K562 (cell line): ENCODE measurements at regions not wholly inside any gene's neighbourhood (a gene's known extent, or its start where the extent isn't known, plus 50 kb on each side); places are given as distances from the start of the nearest gene placed in this dataset.

ENCODE experiments used
- ATAC-seq: fragments of 200-7000 bp; cut with Tn5 transposase; 3 replicates; pipeline ENCODE4 v1.9.1; 2020; ENCODE audit warnings: moderate library complexity
- BruUV-seq: library from RNA; stranded (reverse); fragments of 400-500 nt; replicated peaks from 2 replicates; lab custom pipeline; 2021; lab: Mats Ljungman, UMichigan
- CTCF ChIA-PET: fragments of 300-600 bp; formaldehyde crosslinking; extraction: SDS; loops from one replicate; lab custom pipeline; 2021; ENCODE audit warnings: low intra/inter-chr PET ratio; lab: Yijun Ruan, JAX
- POLR2A ChIA-PET: fragments of 300-600, 350-650 bp; sonication (Branson Sonifier 250); formaldehyde crosslinking; extraction: SDS; loops from one replicate; lab custom pipeline; 2021; ENCODE audit warnings: antibody characterized with exemption, inconsistent platforms; lab: Yijun Ruan, JAX
- DNase-seq, 4 experiments: peaks; one replicate each; pipeline versions ENCODE4 v3.0.0 to v3.0.0-alpha.2; 2011 to 2018; ENCODE audit warnings: low spot score in 3 of 4, mixed read lengths in 3 of 4; ENCODE audit errors: extremely low read depth in 1 of 4
- FAIRE-seq: peaks from 2 replicates; lab custom pipeline; 2011; peaks lifted over from hg19 to GRCh38; lab: Jason Lieb, UNC
- H2AFZ ChIP-seq: 2 replicates; pipeline ENCODE4 v1.6.0; 2011; ENCODE audit warnings: low read depth, low read length, control low read depth, inconsistent platforms
- H3K27ac ChIP-seq: fragments of 200-600 bp; 3 replicates; pipeline ENCODE4 v1.8.0; 2011; ENCODE audit warnings: low read depth, mild to moderate bottlenecking, control low read depth, inconsistent platforms, low read length, moderate library complexity, mixed read lengths; ENCODE audit errors: extremely low read depth
- H3K27me3 ChIP-seq, 2 experiments: fragments of 300-600 bp in 1 of 2; 2 replicates in 1 of 2; 3 replicates in 1 of 2; pipeline versions ENCODE4 v1.6.0 to v1.8.0; 2011; ENCODE audit warnings: inconsistent platforms in 2 of 2, low read length in 2 of 2, mild to moderate bottlenecking in 1 of 2, mixed read lengths in 1 of 2, moderate library complexity in 1 of 2; ENCODE audit not compliant: control insufficient read depth in 2 of 2, insufficient read depth in 2 of 2
- H3K36me3 ChIP-seq: fragments of 300-600 bp; 3 replicates; pipeline ENCODE4 v1.8.0; 2011; ENCODE audit warnings: mild to moderate bottlenecking, low read length, inconsistent platforms; ENCODE audit not compliant: control insufficient read depth, insufficient read depth
- H3K4me1 ChIP-seq, 2 experiments: fragments of 200-600 bp in 1 of 2; replicated peaks in 1 of 2; 2 replicates in 1 of 2; 3 replicates in 1 of 2; pipeline versions ENCODE4 v1.5.1 to v1.8.0; 2011; ENCODE audit warnings: inconsistent platforms in 2 of 2, low read length in 2 of 2, mild to moderate bottlenecking in 1 of 2, mixed read lengths in 1 of 2, moderate library complexity in 1 of 2; ENCODE audit not compliant: control insufficient read depth in 2 of 2, insufficient read depth in 2 of 2
- H3K4me2 ChIP-seq: 2 replicates; pipeline ENCODE4 v1.6.1; 2011; ENCODE audit warnings: low read length, control low read depth, inconsistent platforms, mixed read lengths; ENCODE audit not compliant: insufficient read depth
- H3K4me3 ChIP-seq: fragments of 200-600 bp; sonication (generic), shearing (Covaris generic); 2 replicates; pipeline ENCODE4 v1.5.1; 2016; ENCODE audit warnings: control low read depth, inconsistent platforms
- H3K79me2 ChIP-seq: fragments of 200-600 bp; 3 replicates; pipeline ENCODE4 v1.8.0; 2011; ENCODE audit warnings: low read length, inconsistent platforms; ENCODE audit not compliant: control insufficient read depth, insufficient read depth
- H3K9ac ChIP-seq, 2 experiments: 2 replicates each; pipeline versions ENCODE4 v1.6.0 to v1.6.1; 2011; ENCODE audit warnings: low read depth in 2 of 2, low read length in 2 of 2, control low read depth in 1 of 2, inconsistent platforms in 1 of 2, mild to moderate bottlenecking in 1 of 2, mixed read lengths in 1 of 2; ENCODE audit not compliant: insufficient read depth in 1 of 2
- H3K9me1 ChIP-seq: one replicate; pipeline ENCODE4 v1.6.0; 2011; ENCODE audit warnings: inconsistent platforms, mild to moderate bottlenecking, low read length, moderate library complexity; ENCODE audit not compliant: control insufficient read depth, insufficient read depth
- H3K9me3 ChIP-seq: replicated peaks from 2 replicates; pipeline ENCODE4 v1.5.1; 2011; ENCODE audit warnings: low read depth, low read length, inconsistent platforms; ENCODE audit not compliant: control insufficient read depth, insufficient read depth
- H4K20me1 ChIP-seq: replicated peaks from 2 replicates; pipeline ENCODE4 v1.6.1; 2011; ENCODE audit warnings: low read length, inconsistent platforms, mixed read lengths; ENCODE audit not compliant: control insufficient read depth, insufficient read depth
- BRD9 ChIP-seq: fragments of 450-650 bp; IDR thresholded peaks from 2 replicates; pipeline ENCODE4 v1.6.1; 2018; ENCODE audit warnings: low read depth; ENCODE audit not compliant: partially characterized antibody
- CAMTA2 ChIP-seq: fragments of 250-450 bp; sonication (Bioruptor Pico); conservative IDR thresholded peaks from 2 replicates; pipeline ENCODE4 v1.5.1; 2022
- GMEB1 ChIP-seq: fragments of 250-450 bp; sonication (Bioruptor Pico); IDR thresholded peaks from 2 replicates; pipeline ENCODE4 v1.4.0; 2020; ENCODE audit warnings: mild to moderate bottlenecking
- TAF1 ChIP-seq: IDR thresholded peaks from 2 replicates; pipeline ENCODE4 v1.6.1; 2011; ENCODE audit warnings: mild to moderate bottlenecking, low read length, moderate library complexity; ENCODE audit not compliant: insufficient read depth, control insufficient read depth, severe bottlenecking; ENCODE audit errors: extremely low read depth
- ZBTB12 ChIP-seq: fragments of 250-450 bp; sonication (Bioruptor Pico); IDR thresholded peaks from 2 replicates; pipeline ENCODE4 v1.4.0; 2020
- in situ Hi-C: fragments of 300-500 bp; cut with MboI; formaldehyde crosslinking; loops from 4 replicates; pipeline ENCODE4 v1.15.0; 2018; ENCODE audit warnings: inconsistent platforms, mixed read lengths
- intact Hi-C: fragments of 100-400 bp; cut with micrococcal nuclease; formaldehyde crosslinking; loops from 2 replicates; pipeline ENCODE4 v1.14.2; 2022
- TF ChIP-seq, protein P1 (sequence below), 3 experiments: IDR thresholded peaks in 2 of 3; conservative IDR thresholded peaks in 1 of 3; 2 replicates each; pipeline ENCODE4 v1.5.1; 2011 to 2012; ENCODE audit warnings: low read length in 3 of 3, mild to moderate bottlenecking in 3 of 3, control low read depth in 2 of 3, improper control_type of control experiment in 1 of 3, inconsistent platforms in 1 of 3, low read depth in 1 of 3, mixed read lengths in 1 of 3, moderate library complexity in 1 of 3; ENCODE audit not compliant: insufficient read depth in 2 of 3
- TF ChIP-seq, protein P2 (sequence below): fragments of 450-650 bp; IDR thresholded peaks from 2 replicates; pipeline ENCODE4 v1.6.1; 2014; ENCODE audit warnings: low read depth, mild to moderate bottlenecking, moderate library complexity, borderline replicate concordance

DNA sequence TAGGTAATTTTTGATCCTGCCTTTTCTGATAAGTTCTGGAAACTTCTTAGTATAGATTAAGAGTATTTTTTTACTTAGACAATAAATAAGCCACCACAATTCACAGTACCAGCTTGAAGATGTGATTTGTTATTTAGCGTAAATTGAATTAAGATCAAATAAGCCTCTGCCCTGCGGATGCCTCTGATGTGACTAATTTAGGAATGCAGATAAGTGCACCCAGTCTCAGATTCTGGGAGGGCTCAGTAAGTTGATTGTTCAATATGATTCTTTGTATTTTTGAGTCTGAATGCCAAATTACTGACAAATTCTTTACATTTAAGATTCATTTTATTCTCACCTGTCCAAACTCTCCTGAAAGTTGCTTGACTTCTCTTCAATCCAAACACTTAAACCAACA, 147.5 kb downstream of the THBS2 start (continued):
- no peak for TF ChIP-seq ZBTB12

GRCh38 chr6:169101981-169102380, 151.7 kb downstream of the THBS2 start:
- Histone ChIP-seq H3K9me3 (no peaks in the 10 kb centered on the region), H3K27ac (no peak overlapping the region), H3K4me2 (no peak overlapping the region), H3K4me3 (no peak overlapping the region), H3K79me2 (no peaks in the 10 kb centered on the region), H3K4me1 (no peaks in the 10 kb centered on the region), H3K27me3 (no peaks in the 10 kb centered on the region), H3K9ac (no peak overlapping the region), H3K36me3 (no peaks in the 10 kb centered on the region), H3K9me1 (no peaks in the 10 kb centered on the region), H2AFZ (no peak overlapping the region), H4K20me1 (no peaks in the 10 kb centered on the region)
- ATAC-seq (no peak), FAIRE-seq (no peak), DNase-seq (no peak)
- POLR2A ChIA-PET: no interaction called here
- TF ChIP-seq, protein P1, sequence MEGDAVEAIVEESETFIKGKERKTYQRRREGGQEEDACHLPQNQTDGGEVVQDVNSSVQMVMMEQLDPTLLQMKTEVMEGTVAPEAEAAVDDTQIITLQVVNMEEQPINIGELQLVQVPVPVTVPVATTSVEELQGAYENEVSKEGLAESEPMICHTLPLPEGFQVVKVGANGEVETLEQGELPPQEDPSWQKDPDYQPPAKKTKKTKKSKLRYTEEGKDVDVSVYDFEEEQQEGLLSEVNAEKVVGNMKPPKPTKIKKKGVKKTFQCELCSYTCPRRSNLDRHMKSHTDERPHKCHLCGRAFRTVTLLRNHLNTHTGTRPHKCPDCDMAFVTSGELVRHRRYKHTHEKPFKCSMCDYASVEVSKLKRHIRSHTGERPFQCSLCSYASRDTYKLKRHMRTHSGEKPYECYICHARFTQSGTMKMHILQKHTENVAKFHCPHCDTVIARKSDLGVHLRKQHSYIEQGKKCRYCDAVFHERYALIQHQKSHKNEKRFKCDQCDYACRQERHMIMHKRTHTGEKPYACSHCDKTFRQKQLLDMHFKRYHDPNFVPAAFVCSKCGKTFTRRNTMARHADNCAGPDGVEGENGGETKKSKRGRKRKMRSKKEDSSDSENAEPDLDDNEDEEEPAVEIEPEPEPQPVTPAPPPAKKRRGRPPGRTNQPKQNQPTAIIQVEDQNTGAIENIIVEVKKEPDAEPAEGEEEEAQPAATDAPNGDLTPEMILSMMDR (IDR thresholded peaks at IDR 0.05 in 2 of 3, conservative IDR thresholded peaks at IDR 0.05 in 1 of 3; ENCODE audit: insufficient read depth in 2 of 3, low read depth in 1 of 3, low read length in 3 of 3): no peak
- TF ChIP-seq CAMTA2 (CRISPR knock-in tag): no peak
- TF ChIP-seq, protein P2, sequence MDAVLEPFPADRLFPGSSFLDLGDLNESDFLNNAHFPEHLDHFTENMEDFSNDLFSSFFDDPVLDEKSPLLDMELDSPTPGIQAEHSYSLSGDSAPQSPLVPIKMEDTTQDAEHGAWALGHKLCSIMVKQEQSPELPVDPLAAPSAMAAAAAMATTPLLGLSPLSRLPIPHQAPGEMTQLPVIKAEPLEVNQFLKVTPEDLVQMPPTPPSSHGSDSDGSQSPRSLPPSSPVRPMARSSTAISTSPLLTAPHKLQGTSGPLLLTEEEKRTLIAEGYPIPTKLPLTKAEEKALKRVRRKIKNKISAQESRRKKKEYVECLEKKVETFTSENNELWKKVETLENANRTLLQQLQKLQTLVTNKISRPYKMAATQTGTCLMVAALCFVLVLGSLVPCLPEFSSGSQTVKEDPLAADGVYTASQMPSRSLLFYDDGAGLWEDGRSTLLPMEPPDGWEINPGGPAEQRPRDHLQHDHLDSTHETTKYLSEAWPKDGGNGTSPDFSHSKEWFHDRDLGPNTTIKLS: no peak
- no peak for TF ChIP-seq TAF1
- TF ChIP-seq BRD9: no peak
- TF ChIP-seq GMEB1: no peak
- intact Hi-C loops (no loop called here), in situ Hi-C loops (no loop called here)
- CTCF ChIA-PET: no interaction called here
- BruUV-seq: no TSS peak
